CD4-positive, alpha-beta T cell (primary cell): ENCODE measurements at regions not wholly inside any gene's neighbourhood (a gene's known extent, or its start where the extent isn't known, plus 50 kb on each side); places are given as distances from the start of the nearest gene placed in this dataset.

ENCODE experiments used
- ATAC-seq: fragments of 200-7000 bp; cut with Tn5 transposase; one replicate; pipeline ENCODE4 v1.10.0; 2022; ENCODE audit warnings: mild to moderate bottlenecking; ENCODE audit not compliant: poor library complexity
- CTCF ChIA-PET: fragments of 350-600 bp; sonication (Branson Sonifier 250); formaldehyde crosslinking; loops from one replicate; lab custom pipeline; 2021; ENCODE audit warnings: antibody characterized with exemption, inconsistent platforms; lab: Charles Lee
- POLR2A ChIA-PET: fragments of 350-600 bp; sonication (Branson Sonifier 250); formaldehyde crosslinking; loops from one replicate; lab custom pipeline; 2021; ENCODE audit warnings: antibody characterized with exemption, inconsistent platforms; lab: Charles Lee
- DNase-seq, 14 experiments: peaks; one replicate each; pipeline ENCODE4 v3.0.0-alpha.2; 2013 to 2020; ENCODE audit warnings: mixed read lengths in 2 of 14
- H3K27ac ChIP-seq, 2 donors: one replicate each; pipeline versions ENCODE4 v1.5.1 to v1.7.0; 2013; ENCODE audit warnings: low read length in 2 of 2, low read depth in 1 of 2, mild to moderate bottlenecking in 1 of 2
- H3K27me3 ChIP-seq, 2 experiments: 1 replicate in 1 of 2; 2 replicates in 1 of 2; pipeline versions ENCODE4 v1.6.1 to v1.7.0; 2013; ENCODE audit warnings: low read length in 2 of 2, control low read depth in 1 of 2, mild to moderate bottlenecking in 1 of 2, moderate library complexity in 1 of 2; ENCODE audit not compliant: insufficient read depth in 2 of 2, control insufficient read depth in 1 of 2
- H3K36me3 ChIP-seq: one replicate; pipeline ENCODE4 v1.6.1; 2013; ENCODE audit warnings: low read length, control low read depth; ENCODE audit not compliant: insufficient read depth
- H3K4me1 ChIP-seq: one replicate; pipeline ENCODE4 v1.6.1; 2013; ENCODE audit warnings: low read length, control low read depth; ENCODE audit not compliant: insufficient read depth
- H3K4me3 ChIP-seq: one replicate; pipeline ENCODE4 v1.5.1; 2013; ENCODE audit warnings: mild to moderate bottlenecking, low read length, moderate library complexity
- H3K9me3 ChIP-seq, 2 experiments: 1 replicate in 1 of 2; 2 replicates in 1 of 2; pipeline versions ENCODE4 v1.6.1 to v1.7.0; 2013; ENCODE audit warnings: low read length in 2 of 2, mild to moderate bottlenecking in 2 of 2, control low read depth in 1 of 2, moderate library complexity in 1 of 2; ENCODE audit not compliant: control insufficient read depth in 1 of 2, insufficient read depth in 1 of 2
- H3K27ac Mint-ChIP-seq: one replicate; pipeline ENCODE4 v1.8.0; 2020; ENCODE audit warnings: mixed read lengths
- H3K27me3 Mint-ChIP-seq: one replicate; pipeline ENCODE4 v1.8.0; 2021; ENCODE audit warnings: mixed read lengths
- H3K36me3 Mint-ChIP-seq: one replicate; pipeline ENCODE4 v1.8.0; 2021; ENCODE audit warnings: low read depth, mixed read lengths
- H3K4me1 Mint-ChIP-seq: one replicate; pipeline ENCODE4 v1.8.0; 2021; ENCODE audit warnings: low read depth, mixed read lengths
- H3K4me3 Mint-ChIP-seq: one replicate; pipeline ENCODE4 v1.8.0; 2020; ENCODE audit warnings: mild to moderate bottlenecking, mixed read lengths
- H3K9me3 Mint-ChIP-seq: one replicate; pipeline ENCODE4 v1.8.0; 2020; ENCODE audit warnings: mixed read lengths
- intact Hi-C, 2 experiments: fragments of 100-400 bp; cut with DNase I in 1 of 2; cut with micrococcal nuclease in 1 of 2; formaldehyde crosslinking; loops; one replicate each; pipeline versions ENCODE4 v1.15.1 to v1.9.0; 2023 to 2025; cut with DNase I, micrococcal nuclease
- TF ChIP-seq, protein P1 (sequence below): fragments of 200-600 bp; IDR thresholded peaks from one replicate; pipeline ENCODE4 v1.8.0; 2022; ENCODE audit warnings: antibody characterized with exemption, mild to moderate bottlenecking

DNA sequence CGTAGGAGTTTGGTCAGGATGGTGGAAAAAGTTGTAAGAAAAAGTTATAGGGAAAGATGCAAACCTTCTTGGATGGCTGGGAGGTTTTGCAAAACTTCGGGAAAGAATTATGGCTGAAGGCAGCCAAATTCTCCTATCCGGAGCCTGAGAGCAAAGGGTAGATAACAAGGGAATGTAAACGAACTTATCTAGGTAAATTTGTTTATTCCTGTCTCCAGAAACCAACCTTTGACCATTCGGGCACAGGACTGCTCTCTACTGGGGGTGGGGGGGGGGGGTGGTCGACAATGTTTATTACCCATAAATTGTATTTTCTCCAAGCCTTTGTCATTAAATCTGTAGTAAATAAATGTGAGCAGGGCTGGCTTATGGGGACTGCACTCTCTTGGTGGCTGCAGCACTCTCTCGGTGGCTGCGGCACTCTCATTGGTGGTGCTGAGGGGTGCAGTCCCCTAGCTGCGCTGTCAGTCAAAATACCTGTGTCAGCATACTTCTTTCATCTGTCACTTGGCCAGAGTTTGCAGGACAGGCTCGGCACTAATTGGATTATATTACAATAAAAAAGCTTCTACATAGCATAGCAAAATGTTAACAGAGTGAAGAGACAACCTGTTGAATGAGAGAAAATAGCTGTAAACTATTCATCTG is 827.8 kb downstream of the SH3BGRL start:
- H3K9me3 ChIP-seq, result peaks cover 0 to 7% of the 10 kb centered on the region in 2 experiments
- ChIA-PET POLR2A (no interaction called here), CTCF (no interaction called here)
- intact Hi-C loops, result no loop called here
- no peaks in the 10 kb centered on the region for H3K36me3 ChIP-seq
- H3K4me1 Mint-ChIP-seq, result no peaks in the 10 kb centered on the region
- peaks cover 3% of the 10 kb centered on the region for H3K9me3 Mint-ChIP-seq
- H3K4me3 ChIP-seq, result no peak overlapping the region
- H3K4me1 ChIP-seq, result no peaks in the 10 kb centered on the region
- ATAC-seq, result no peak
- H3K27me3 ChIP-seq, result no peaks in the 10 kb centered on the region
- no peaks in the 10 kb centered on the region for H3K27me3 Mint-ChIP-seq
- H3K27ac Mint-ChIP-seq, result no peak overlapping the region
- no peak overlapping the region for H3K4me3 Mint-ChIP-seq
- H3K36me3 Mint-ChIP-seq, result no peaks in the 10 kb centered on the region
- TF ChIP-seq, protein P1, sequence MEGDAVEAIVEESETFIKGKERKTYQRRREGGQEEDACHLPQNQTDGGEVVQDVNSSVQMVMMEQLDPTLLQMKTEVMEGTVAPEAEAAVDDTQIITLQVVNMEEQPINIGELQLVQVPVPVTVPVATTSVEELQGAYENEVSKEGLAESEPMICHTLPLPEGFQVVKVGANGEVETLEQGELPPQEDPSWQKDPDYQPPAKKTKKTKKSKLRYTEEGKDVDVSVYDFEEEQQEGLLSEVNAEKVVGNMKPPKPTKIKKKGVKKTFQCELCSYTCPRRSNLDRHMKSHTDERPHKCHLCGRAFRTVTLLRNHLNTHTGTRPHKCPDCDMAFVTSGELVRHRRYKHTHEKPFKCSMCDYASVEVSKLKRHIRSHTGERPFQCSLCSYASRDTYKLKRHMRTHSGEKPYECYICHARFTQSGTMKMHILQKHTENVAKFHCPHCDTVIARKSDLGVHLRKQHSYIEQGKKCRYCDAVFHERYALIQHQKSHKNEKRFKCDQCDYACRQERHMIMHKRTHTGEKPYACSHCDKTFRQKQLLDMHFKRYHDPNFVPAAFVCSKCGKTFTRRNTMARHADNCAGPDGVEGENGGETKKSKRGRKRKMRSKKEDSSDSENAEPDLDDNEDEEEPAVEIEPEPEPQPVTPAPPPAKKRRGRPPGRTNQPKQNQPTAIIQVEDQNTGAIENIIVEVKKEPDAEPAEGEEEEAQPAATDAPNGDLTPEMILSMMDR, result no peak
- no peak overlapping the region for H3K27ac ChIP-seq
- DNase-seq, result no peak

DNA sequence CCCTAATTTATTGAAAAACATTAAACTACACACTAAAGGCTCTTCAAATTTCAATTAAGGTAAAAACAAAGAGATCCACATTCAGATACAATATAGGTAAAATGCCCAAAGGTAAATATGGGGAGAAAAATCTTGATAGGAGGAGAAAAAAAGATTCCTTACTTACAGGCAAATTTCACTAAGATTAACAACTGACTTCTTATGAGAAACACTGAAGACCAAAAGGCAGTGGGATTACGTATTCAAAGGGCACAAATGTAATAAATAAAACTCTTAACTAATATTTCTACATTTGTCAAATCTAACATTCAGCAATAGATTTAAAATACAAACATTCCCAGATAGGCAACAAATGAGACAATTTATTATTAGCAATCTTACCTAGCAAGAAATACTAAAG is 829.3 kb downstream of the SH3BGRL start:
- H3K36me3 ChIP-seq, result no peaks in the 10 kb centered on the region
- ATAC-seq, result no peak
- TF ChIP-seq, protein P1, result no peak
- H3K4me1 ChIP-seq, result no peaks in the 10 kb centered on the region
- ChIA-PET CTCF (no interaction called here), POLR2A (no interaction called here)
- H3K4me3 ChIP-seq, result no peak overlapping the region
- intact Hi-C loops, result no loop called here
- no peaks in the 10 kb centered on the region for H3K27me3 ChIP-seq
- Mint-ChIP-seq H3K9me3 (peaks cover 2% of the 10 kb centered on the region), H3K4me3 (no peak overlapping the region), H3K36me3 (no peaks in the 10 kb centered on the region), H3K27me3 (no peaks in the 10 kb centered on the region), H3K4me1 (no peaks in the 10 kb centered on the region), H3K27ac (no peak overlapping the region)
- DNase-seq, result no peak
- no peak overlapping the region for H3K27ac ChIP-seq
- H3K9me3 ChIP-seq, result peaks cover 0 to 7% of the 10 kb centered on the region in 2 experiments

DNA sequence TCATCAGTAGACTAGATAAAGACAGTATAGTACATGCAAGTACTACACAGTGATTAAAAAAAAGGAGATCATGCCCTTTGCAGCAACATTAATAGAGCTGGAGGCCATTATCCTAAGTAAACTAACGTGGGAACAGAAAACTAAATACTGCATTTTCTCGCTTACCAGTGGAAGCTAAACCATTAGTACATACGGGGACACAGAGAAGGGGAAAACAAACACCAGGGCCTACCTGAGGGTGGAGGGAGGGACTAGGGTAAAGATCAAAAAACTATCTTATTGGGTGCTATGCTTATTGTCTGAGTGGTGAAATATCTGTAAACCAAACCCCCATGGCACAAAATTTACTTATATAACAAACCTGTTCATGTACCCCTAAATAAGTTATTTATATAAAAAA is 836.9 kb downstream of the SH3BGRL start:
- Histone ChIP-seq H3K27me3 (no peaks in the 10 kb centered on the region), H3K4me3 (no peak overlapping the region), H3K27ac (no peak overlapping the region), H3K9me3 (no peaks in the 10 kb centered on the region), H3K4me1 (no peaks in the 10 kb centered on the region), H3K36me3 (no peaks in the 10 kb centered on the region)
- H3K9me3 Mint-ChIP-seq, result no peaks in the 10 kb centered on the region
- ChIA-PET CTCF (no interaction called here), POLR2A (no interaction called here)
- no peak for ATAC-seq
- TF ChIP-seq, protein P1, result no peak
- intact Hi-C loops, result no loop called here
- H3K27ac Mint-ChIP-seq, result no peak overlapping the region
- H3K36me3 Mint-ChIP-seq, result no peaks in the 10 kb centered on the region
- no peaks in the 10 kb centered on the region for H3K4me1 Mint-ChIP-seq
- no peaks in the 10 kb centered on the region for H3K27me3 Mint-ChIP-seq
- H3K4me3 Mint-ChIP-seq, result no peak overlapping the region
- no peak for DNase-seq
